GM23338 (cell line): ENCODE measurements at regions not wholly inside any gene's neighbourhood (a gene's known extent, or its start where the extent isn't known, plus 50 kb on each side); places are given as distances from the start of the nearest gene placed in this dataset.

Experiments used
- CREB1 ChIP-seq: fragments of 250-450 bp; sonication (Bioruptor Pico); IDR thresholded peaks from 2 replicates; pipeline ENCODE4 v1.5.0; 2020; ENCODE audit warnings: low read depth, mild to moderate bottlenecking, moderate library complexity
- CTCF ChIP-seq, 2 experiments: fragments of 200-600 bp in 1 of 2; sonication (generic) in 1 of 2; conservative IDR thresholded peaks; 2 replicates each; pipeline versions ENCODE4 v1.5.1 to v1.6.1; 2016 to 2017; ENCODE audit warnings: antibody characterized with exemption in 2 of 2, low read depth in 2 of 2, mild to moderate bottlenecking in 2 of 2, moderate library complexity in 1 of 2
- ETS1 ChIP-seq: IDR thresholded peaks from 2 replicates; pipeline ENCODE4 v1.6.1; 2016; ENCODE audit warnings: antibody characterized with exemption
- EZH2 ChIP-seq: fragments of 200-600 bp; sonication (generic); IDR thresholded peaks from one replicate; pipeline ENCODE4 v1.8.0; 2017; ENCODE audit warnings: antibody characterized with exemption, mild to moderate bottlenecking, low read depth; ENCODE audit not compliant: unreplicated experiment
- EZH2phosphoT487 ChIP-seq: fragments of 200-600 bp; sonication (generic); IDR thresholded peaks from one replicate; pipeline ENCODE4 v1.8.1; 2018; ENCODE audit warnings: antibody characterized with exemption; ENCODE audit not compliant: unreplicated experiment
- JUNB ChIP-seq: IDR thresholded peaks from one replicate; pipeline ENCODE4 v1.6.1; 2016; ENCODE audit warnings: antibody characterized with exemption; ENCODE audit not compliant: unreplicated experiment
- POLR2AphosphoS5 ChIP-seq: IDR thresholded peaks from 2 replicates; pipeline ENCODE4 v1.6.1; 2016; ENCODE audit warnings: antibody characterized with exemption, low read depth
- REST ChIP-seq: IDR thresholded peaks from one replicate; pipeline ENCODE4 v1.6.1; 2018; ENCODE audit warnings: antibody characterized with exemption; ENCODE audit not compliant: unreplicated experiment
- ZNF331 ChIP-seq: fragments of 250-450 bp; sonication (Bioruptor Pico); IDR thresholded peaks from 2 replicates; pipeline ENCODE4 v1.5.0; 2020; ENCODE audit warnings: low read depth, mild to moderate bottlenecking, moderate library complexity

- no peak for TF ChIP-seq CTCF (conservative IDR thresholded peaks at IDR 0.05; ENCODE audit: low read depth in 2 of 2)
- no peak for TF ChIP-seq EZH2phosphoT487
- TF ChIP-seq CREB1 (CRISPR knock-in tag), result no peak
- no peak for TF ChIP-seq POLR2AphosphoS5
- no peak for TF ChIP-seq EZH2
- TF ChIP-seq REST, result no peak
- TF ChIP-seq ZNF331 (CRISPR knock-in tag), result no peak
- TF ChIP-seq ETS1, result no peak
- TF ChIP-seq JUNB, result no peak
These were observed 2141.9 kb upstream of the AGA start for GRCh38 chr4:179584101-179584500.
